WTC11 (cell line): ENCODE measurements at regions not wholly inside any gene's neighbourhood (a gene's known extent, or its start where the extent isn't known, plus 50 kb on each side); places are given as distances from the start of the nearest gene placed in this dataset.

Experiments
- ATAC-seq: fragments of 200-7000 bp; cut with Tn5 transposase; 2 replicates; pipeline ENCODE4 v1.10.0; 2021; ENCODE audit warnings: mild to moderate bottlenecking, moderate library complexity
- CTCF ChIA-PET: fragments of 300-600 bp; sonication (Branson Sonifier 250); formaldehyde crosslinking; loops from one replicate; lab custom pipeline; 2021; ENCODE audit warnings: antibody characterized with exemption; lab: Charles Lee
- POLR2A ChIA-PET: fragments of 350-600 bp; sonication (Branson Sonifier 250); formaldehyde crosslinking; loops from one replicate; lab custom pipeline; 2021; ENCODE audit warnings: antibody characterized with exemption; lab: Charles Lee
- DNase-seq: peaks from one replicate; pipeline ENCODE4 v3.0.0; 2021; ENCODE audit warnings: low spot score
- H3K27ac Mint-ChIP-seq: 2 replicates; pipeline ENCODE4 v1.8.0; 2021; ENCODE audit warnings: mixed read lengths
- H3K27me3 Mint-ChIP-seq: 2 replicates; pipeline ENCODE4 v1.8.0; 2021; ENCODE audit warnings: low read depth, mild to moderate bottlenecking, moderate library complexity, mixed read lengths
- H3K36me3 Mint-ChIP-seq: 2 replicates; pipeline ENCODE4 v1.8.0; 2021; ENCODE audit warnings: mixed read lengths
- H3K4me1 Mint-ChIP-seq: 2 replicates; pipeline ENCODE4 v1.8.0; 2022; ENCODE audit warnings: mixed read lengths
- H3K4me3 Mint-ChIP-seq: 2 replicates; pipeline ENCODE4 v1.8.0; 2021; ENCODE audit warnings: mild to moderate bottlenecking, moderate library complexity, mixed read lengths
- H3K9me3 Mint-ChIP-seq: 2 replicates; pipeline ENCODE4 v1.8.0; 2021; ENCODE audit warnings: mixed read lengths
- CDX4 ChIP-seq: fragments of 250-450 bp; sonication (Bioruptor Pico); IDR thresholded peaks from 2 replicates; pipeline ENCODE4 v1.9.0; 2021; ENCODE audit warnings: moderate library complexity, mild to moderate bottlenecking, inconsistent platforms, borderline replicate concordance
- ERG ChIP-seq: fragments of 250-450 bp; sonication (Bioruptor Pico); IDR thresholded peaks from 2 replicates; pipeline ENCODE4 v1.8.0; 2021; ENCODE audit warnings: mild to moderate bottlenecking
- GRHL2 ChIP-seq: fragments of 250-450 bp; sonication (Bioruptor Pico); IDR thresholded peaks from 2 replicates; pipeline ENCODE4 v1.8.0; 2022; ENCODE audit warnings: mild to moderate bottlenecking, moderate library complexity; ENCODE audit not compliant: insufficient replicate concordance, severe bottlenecking
- HMGA2 ChIP-seq: fragments of 250-450 bp; sonication (Bioruptor Pico); IDR thresholded peaks from 2 replicates; pipeline ENCODE4 v1.4.0; 2021; ENCODE audit warnings: mild to moderate bottlenecking, moderate library complexity
- JAZF1 ChIP-seq: fragments of 250-450 bp; sonication (Bioruptor Pico); IDR thresholded peaks from 2 replicates; pipeline ENCODE4 v1.9.0; 2021; ENCODE audit warnings: moderate library complexity, mild to moderate bottlenecking, inconsistent platforms
- MLX ChIP-seq: sonication (generic); formaldehyde crosslinking; IDR thresholded peaks from 2 replicates; pipeline ENCODE4 v1.8.1; 2023; ENCODE audit warnings: mild to moderate bottlenecking, missing genetic modification reagents, moderate library complexity
- NFATC4 ChIP-seq: fragments of 250-450 bp; sonication (Bioruptor Pico); IDR thresholded peaks from 2 replicates; pipeline ENCODE4 v1.9.0; 2021; ENCODE audit warnings: mild to moderate bottlenecking
- SOX15 ChIP-seq: fragments of 250-450 bp; sonication (Bioruptor Pico); IDR thresholded peaks from 2 replicates; pipeline ENCODE4 v1.9.0; 2021; ENCODE audit warnings: mild to moderate bottlenecking
- ZNF121 ChIP-seq: sonication (generic); formaldehyde crosslinking; IDR thresholded peaks from 2 replicates; pipeline ENCODE4 v1.8.0; 2023; ENCODE audit warnings: missing genetic modification reagents
- ZNF416 ChIP-seq: fragments of 250-450 bp; sonication (Bioruptor Pico); IDR thresholded peaks from 2 replicates; pipeline ENCODE4 v1.9.0; 2021; ENCODE audit warnings: mild to moderate bottlenecking, inconsistent platforms
- TF ChIP-seq, protein P1 (sequence below): sonication (generic); formaldehyde crosslinking; IDR thresholded peaks from 2 replicates; pipeline ENCODE4 v1.8.1; 2023; ENCODE audit warnings: mild to moderate bottlenecking, missing genetic modification reagents
- TF ChIP-seq, protein P2 (sequence below): sonication (generic); formaldehyde crosslinking; IDR thresholded peaks from 2 replicates; pipeline ENCODE4 v1.8.1; 2022; ENCODE audit warnings: low read depth, mild to moderate bottlenecking, moderate library complexity, missing genetic modification reagents, borderline replicate concordance
- TF ChIP-seq, protein P3 (sequence below): sonication (generic); formaldehyde crosslinking; IDR thresholded peaks from 2 replicates; pipeline ENCODE4 v1.8.1; 2023; ENCODE audit warnings: mild to moderate bottlenecking, missing genetic modification reagents, borderline replicate concordance
- TF ChIP-seq, protein P4 (sequence below): sonication (generic); formaldehyde crosslinking; IDR thresholded peaks from 2 replicates; pipeline ENCODE4 v1.8.1; 2022; ENCODE audit warnings: missing genetic modification reagents, borderline replicate concordance
- TF ChIP-seq, protein P5 (sequence below): sonication (generic); formaldehyde crosslinking; IDR thresholded peaks from 2 replicates; pipeline ENCODE4 v1.8.0; 2022; ENCODE audit warnings: mild to moderate bottlenecking, missing genetic modification reagents

GRCh38 chr1:57678138-57678537 lies 254.3 kb upstream of the DAB1 start (continued):
- no peak for TF ChIP-seq CDX4 (CRISPR knock-in tag)
- TF ChIP-seq, protein P1, sequence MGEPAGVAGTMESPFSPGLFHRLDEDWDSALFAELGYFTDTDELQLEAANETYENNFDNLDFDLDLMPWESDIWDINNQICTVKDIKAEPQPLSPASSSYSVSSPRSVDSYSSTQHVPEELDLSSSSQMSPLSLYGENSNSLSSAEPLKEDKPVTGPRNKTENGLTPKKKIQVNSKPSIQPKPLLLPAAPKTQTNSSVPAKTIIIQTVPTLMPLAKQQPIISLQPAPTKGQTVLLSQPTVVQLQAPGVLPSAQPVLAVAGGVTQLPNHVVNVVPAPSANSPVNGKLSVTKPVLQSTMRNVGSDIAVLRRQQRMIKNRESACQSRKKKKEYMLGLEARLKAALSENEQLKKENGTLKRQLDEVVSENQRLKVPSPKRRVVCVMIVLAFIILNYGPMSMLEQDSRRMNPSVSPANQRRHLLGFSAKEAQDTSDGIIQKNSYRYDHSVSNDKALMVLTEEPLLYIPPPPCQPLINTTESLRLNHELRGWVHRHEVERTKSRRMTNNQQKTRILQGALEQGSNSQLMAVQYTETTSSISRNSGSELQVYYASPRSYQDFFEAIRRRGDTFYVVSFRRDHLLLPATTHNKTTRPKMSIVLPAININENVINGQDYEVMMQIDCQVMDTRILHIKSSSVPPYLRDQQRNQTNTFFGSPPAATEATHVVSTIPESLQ (CRISPR knock-in tag): no peak

DNA sequence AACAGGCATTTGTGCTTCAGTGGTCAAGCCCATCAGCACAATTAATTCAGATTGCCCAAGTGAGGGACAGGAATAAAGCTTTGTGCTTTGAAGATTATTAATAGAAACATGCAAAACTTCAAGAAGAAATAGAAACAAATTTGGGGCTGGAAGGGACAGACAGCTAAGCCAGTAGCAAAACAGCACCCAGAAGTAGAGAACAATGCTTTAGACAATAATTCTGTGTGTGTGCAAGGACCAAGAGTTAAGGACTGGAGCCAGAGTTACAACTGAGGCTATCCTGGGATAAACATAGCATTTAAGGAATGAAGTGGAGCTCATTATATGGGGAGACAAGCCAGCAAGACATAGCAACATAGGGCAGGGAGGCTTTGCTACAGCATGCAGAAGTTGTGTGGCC lies 251.9 kb upstream of the DAB1 start:
- ChIA-PET POLR2A (no interaction called here), CTCF (no interaction called here)
- Mint-ChIP-seq H3K4me3 (no peak overlapping the region), H3K9me3 (0 out of 2 replicates have a peak, but pooled peaks cover 4% of the 10 kb centered on the region), H3K27me3 (peaks cover 70% of the 10 kb centered on the region), H3K27ac (no peak overlapping the region), H3K36me3 (no peaks in the 10 kb centered on the region), H3K4me1 (peaks cover 10% of the 10 kb centered on the region)
- no peak for DNase-seq
- TF ChIP-seq, protein P2, sequence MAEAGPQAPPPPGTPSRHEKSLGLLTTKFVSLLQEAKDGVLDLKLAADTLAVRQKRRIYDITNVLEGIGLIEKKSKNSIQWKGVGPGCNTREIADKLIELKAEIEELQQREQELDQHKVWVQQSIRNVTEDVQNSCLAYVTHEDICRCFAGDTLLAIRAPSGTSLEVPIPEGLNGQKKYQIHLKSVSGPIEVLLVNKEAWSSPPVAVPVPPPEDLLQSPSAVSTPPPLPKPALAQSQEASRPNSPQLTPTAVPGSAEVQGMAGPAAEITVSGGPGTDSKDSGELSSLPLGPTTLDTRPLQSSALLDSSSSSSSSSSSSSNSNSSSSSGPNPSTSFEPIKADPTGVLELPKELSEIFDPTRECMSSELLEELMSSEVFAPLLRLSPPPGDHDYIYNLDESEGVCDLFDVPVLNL (CRISPR knock-in tag): no peak
- TF ChIP-seq, protein P3, sequence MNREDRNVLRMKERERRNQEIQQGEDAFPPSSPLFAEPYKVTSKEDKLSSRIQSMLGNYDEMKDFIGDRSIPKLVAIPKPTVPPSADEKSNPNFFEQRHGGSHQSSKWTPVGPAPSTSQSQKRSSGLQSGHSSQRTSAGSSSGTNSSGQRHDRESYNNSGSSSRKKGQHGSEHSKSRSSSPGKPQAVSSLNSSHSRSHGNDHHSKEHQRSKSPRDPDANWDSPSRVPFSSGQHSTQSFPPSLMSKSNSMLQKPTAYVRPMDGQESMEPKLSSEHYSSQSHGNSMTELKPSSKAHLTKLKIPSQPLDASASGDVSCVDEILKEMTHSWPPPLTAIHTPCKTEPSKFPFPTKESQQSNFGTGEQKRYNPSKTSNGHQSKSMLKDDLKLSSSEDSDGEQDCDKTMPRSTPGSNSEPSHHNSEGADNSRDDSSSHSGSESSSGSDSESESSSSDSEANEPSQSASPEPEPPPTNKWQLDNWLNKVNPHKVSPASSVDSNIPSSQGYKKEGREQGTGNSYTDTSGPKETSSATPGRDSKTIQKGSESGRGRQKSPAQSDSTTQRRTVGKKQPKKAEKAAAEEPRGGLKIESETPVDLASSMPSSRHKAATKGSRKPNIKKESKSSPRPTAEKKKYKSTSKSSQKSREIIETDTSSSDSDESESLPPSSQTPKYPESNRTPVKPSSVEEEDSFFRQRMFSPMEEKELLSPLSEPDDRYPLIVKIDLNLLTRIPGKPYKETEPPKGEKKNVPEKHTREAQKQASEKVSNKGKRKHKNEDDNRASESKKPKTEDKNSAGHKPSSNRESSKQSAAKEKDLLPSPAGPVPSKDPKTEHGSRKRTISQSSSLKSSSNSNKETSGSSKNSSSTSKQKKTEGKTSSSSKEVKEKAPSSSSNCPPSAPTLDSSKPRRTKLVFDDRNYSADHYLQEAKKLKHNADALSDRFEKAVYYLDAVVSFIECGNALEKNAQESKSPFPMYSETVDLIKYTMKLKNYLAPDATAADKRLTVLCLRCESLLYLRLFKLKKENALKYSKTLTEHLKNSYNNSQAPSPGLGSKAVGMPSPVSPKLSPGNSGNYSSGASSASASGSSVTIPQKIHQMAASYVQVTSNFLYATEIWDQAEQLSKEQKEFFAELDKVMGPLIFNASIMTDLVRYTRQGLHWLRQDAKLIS (CRISPR knock-in tag): no peak
- TF ChIP-seq ZNF121 (CRISPR knock-in tag): no peak
- no peak for TF ChIP-seq GRHL2 (CRISPR knock-in tag)
- no peak for TF ChIP-seq ERG
- TF ChIP-seq ZNF416: no peak
- TF ChIP-seq, protein P4, sequence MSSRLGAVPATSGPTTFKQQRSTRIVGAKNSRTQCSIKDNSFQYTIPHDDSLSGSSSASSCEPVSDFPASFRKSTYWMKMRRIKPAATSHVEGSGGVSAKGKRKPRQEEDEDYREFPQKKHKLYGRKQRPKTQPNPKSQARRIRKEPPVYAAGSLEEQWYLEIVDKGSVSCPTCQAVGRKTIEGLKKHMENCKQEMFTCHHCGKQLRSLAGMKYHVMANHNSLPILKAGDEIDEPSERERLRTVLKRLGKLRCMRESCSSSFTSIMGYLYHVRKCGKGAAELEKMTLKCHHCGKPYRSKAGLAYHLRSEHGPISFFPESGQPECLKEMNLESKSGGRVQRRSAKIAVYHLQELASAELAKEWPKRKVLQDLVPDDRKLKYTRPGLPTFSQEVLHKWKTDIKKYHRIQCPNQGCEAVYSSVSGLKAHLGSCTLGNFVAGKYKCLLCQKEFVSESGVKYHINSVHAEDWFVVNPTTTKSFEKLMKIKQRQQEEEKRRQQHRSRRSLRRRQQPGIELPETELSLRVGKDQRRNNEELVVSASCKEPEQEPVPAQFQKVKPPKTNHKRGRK (CRISPR knock-in tag): no peak
- TF ChIP-seq MLX: no peak
- no peak for TF ChIP-seq HMGA2
- TF ChIP-seq, protein P5, sequence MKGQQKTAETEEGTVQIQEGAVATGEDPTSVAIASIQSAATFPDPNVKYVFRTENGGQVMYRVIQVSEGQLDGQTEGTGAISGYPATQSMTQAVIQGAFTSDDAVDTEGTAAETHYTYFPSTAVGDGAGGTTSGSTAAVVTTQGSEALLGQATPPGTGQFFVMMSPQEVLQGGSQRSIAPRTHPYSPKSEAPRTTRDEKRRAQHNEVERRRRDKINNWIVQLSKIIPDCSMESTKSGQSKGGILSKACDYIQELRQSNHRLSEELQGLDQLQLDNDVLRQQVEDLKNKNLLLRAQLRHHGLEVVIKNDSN: no peak
- TF ChIP-seq NFATC4 (CRISPR knock-in tag): no peak
- TF ChIP-seq JAZF1 (CRISPR knock-in tag): no peak
- no peak for TF ChIP-seq SOX15 (CRISPR knock-in tag)
- no peak for ATAC-seq
